Fibroblast of mammary gland (primary cell): ENCODE measurements at regions not wholly inside any gene's neighbourhood (a gene's known extent, or its start where the extent isn't known, plus 50 kb on each side); places are given as distances from the start of the nearest gene placed in this dataset.

ENCODE experiments used
- DNase-seq: peaks from one replicate; pipeline ENCODE4 v3.0.0-alpha.2; 2010; ENCODE audit warnings: low read depth
- H3K4me3 ChIP-seq: 2 replicates; pipeline ENCODE4 v1.5.1; 2011; ENCODE audit warnings: low read depth, mild to moderate bottlenecking, low read length, moderate library complexity; ENCODE audit not compliant: control insufficient read depth
- CTCF ChIP-seq: conservative IDR thresholded peaks from 2 replicates; pipeline ENCODE4 v1.5.1; 2011; ENCODE audit warnings: low read depth, low read length, inconsistent platforms; ENCODE audit not compliant: control insufficient read depth, insufficient read depth

- H3K4me3 ChIP-seq = no peak overlapping the region
- DNase-seq = no peak
- no peak for TF ChIP-seq CTCF
Measured at GRCh38 chr7:126185959-126186580, 1066.7 kb downstream of the GRM8 start.

GRCh38 chr7:126179916-126180315 lies 1072.8 kb downstream of the GRM8 start:
- no peak overlapping the region for H3K4me3 ChIP-seq
- no peak for DNase-seq
- TF ChIP-seq CTCF = no peak

- no peak for DNase-seq
- no peak overlapping the region for H3K4me3 ChIP-seq
- TF ChIP-seq CTCF = no peak
Measured at GRCh38 chr7:126178865-126179264, 1073.9 kb downstream of the GRM8 start.

- no peak for TF ChIP-seq CTCF
- DNase-seq = no peak
- H3K4me3 ChIP-seq = no peak overlapping the region
Measured at GRCh38 chr7:126177782-126178181, 1075.0 kb downstream of the GRM8 start.

GRCh38 chr7:126166645-126167044 lies 1086.1 kb downstream of the GRM8 start:
- no peak for DNase-seq
- H3K4me3 ChIP-seq = no peak overlapping the region
- no peak for TF ChIP-seq CTCF

- no peak for TF ChIP-seq CTCF
- H3K4me3 ChIP-seq = no peak overlapping the region
- DNase-seq = no peak
Measured at GRCh38 chr7:126163647-126164046, 1089.1 kb downstream of the GRM8 start.

GRCh38 chr7:126157391-126157790 lies 1095.3 kb downstream of the GRM8 start:
- H3K4me3 ChIP-seq = no peak overlapping the region
- DNase-seq = no peak
- no peak for TF ChIP-seq CTCF
